Right forelimb (tissue), 1 donor: ENCODE measurements at regions not wholly inside any gene's neighbourhood (a gene's known extent, or its start where the extent isn't known, plus 50 kb on each side); places are given as distances from the start of the nearest gene placed in this dataset.

ENCODE experiments used
- DNase-seq: peaks from one replicate; pipeline ENCODE4 v3.0.0-alpha.2; 2018

GRCh38 chr4:155510771-155511170, 134.0 kb upstream of the MAP9 start:
- DNase-seq: no peak

GRCh38 chr4:155509555-155509954, 132.8 kb upstream of the MAP9 start:
- no peak for DNase-seq

GRCh38 chr4:155506745-155507144, 130.0 kb upstream of the MAP9 start:
- no peak for DNase-seq

- DNase-seq: no peak
These were observed 128.6 kb upstream of the MAP9 start for GRCh38 chr4:155505321-155505720.

GRCh38 chr4:155497306-155497705, 120.5 kb upstream of the MAP9 start:
- no peak for DNase-seq

GRCh38 chr4:155496294-155496626, 119.5 kb upstream of the MAP9 start:
- no peak for DNase-seq

- no peak for DNase-seq
These were observed 119.0 kb upstream of the MAP9 start for GRCh38 chr4:155495572-155496293.

GRCh38 chr4:155494037-155494718, 117.4 kb upstream of the MAP9 start:
- no peak for DNase-seq

GRCh38 chr4:155491336-155492120, 114.8 kb upstream of the MAP9 start:
- DNase-seq: no peak

- no peak for DNase-seq
These were observed 112.5 kb upstream of the MAP9 start for GRCh38 chr4:155489271-155489670.

GRCh38 chr4:155488691-155489090, 111.9 kb upstream of the MAP9 start:
- DNase-seq: no peak

- DNase-seq: no peak
These were observed 110.4 kb upstream of the MAP9 start for GRCh38 chr4:155487210-155487609.

GRCh38 chr4:155481150-155481549, 104.4 kb upstream of the MAP9 start:
- no peak for DNase-seq

- DNase-seq: no peak
These were observed 103.1 kb upstream of the MAP9 start for GRCh38 chr4:155479835-155480234.

GRCh38 chr4:155478336-155478835, 101.6 kb upstream of the MAP9 start:
- DNase-seq: no peak

GRCh38 chr4:155474758-155475157, 98.0 kb upstream of the MAP9 start:
- DNase-seq: no peak

- no peak for DNase-seq
These were observed 96.8 kb upstream of the MAP9 start for GRCh38 chr4:155473420-155474095.

- DNase-seq: no peak
These were observed 91.5 kb upstream of the MAP9 start for GRCh38 chr4:155468282-155468681.

- no peak for DNase-seq
These were observed 73.9 kb upstream of the MAP9 start for GRCh38 chr4:155450676-155451075.

GRCh38 chr4:155445306-155445705, 68.5 kb upstream of the MAP9 start:
- DNase-seq: no peak

GRCh38 chr4:155444721-155445120, 68.0 kb upstream of the MAP9 start:
- DNase-seq: no peak

- DNase-seq: peak; percentile 87
These were observed 65.7 kb upstream of the MAP9 start for GRCh38 chr4:155442267-155443105.
